ENCODE measurements at regions not wholly inside any gene's neighbourhood (a gene's known extent, or its start where the extent isn't known, plus 50 kb on each side); places are given as distances from the start of the nearest gene placed in this dataset.

- DNase-seq: no peak
Measured at GRCh38 chr3:8261018-8261417, 240.6 kb upstream of the LMCD1 start.

- no peak for DNase-seq
Measured at GRCh38 chr3:8266730-8267131, 234.9 kb upstream of the LMCD1 start.

GRCh38 chr3:8273479-8273878, 228.1 kb upstream of the LMCD1 start:
- DNase-seq: no peak

GRCh38 chr3:8276056-8276455, 225.6 kb upstream of the LMCD1 start:
- no peak for DNase-seq

GRCh38 chr3:8276506-8276905, 225.1 kb upstream of the LMCD1 start:
- DNase-seq: no peak

GRCh38 chr3:8278448-8278847, 223.2 kb upstream of the LMCD1 start:
- DNase-seq: no peak

GRCh38 chr3:8279476-8279875, 222.1 kb upstream of the LMCD1 start:
- DNase-seq: no peak

- DNase-seq: no peak
Measured at GRCh38 chr3:8279886-8280550, 221.6 kb upstream of the LMCD1 start.

- no peak for DNase-seq
Measured at GRCh38 chr3:8282541-8283165, 219.0 kb upstream of the LMCD1 start.

- DNase-seq: no peak
Measured at GRCh38 chr3:8283193-8283592, 218.4 kb upstream of the LMCD1 start.

GRCh38 chr3:8286086-8286485, 215.5 kb upstream of the LMCD1 start:
- DNase-seq: no peak

- no peak for DNase-seq
Measured at GRCh38 chr3:8286749-8287148, 214.9 kb upstream of the LMCD1 start.

GRCh38 chr3:8290611-8291010, 211.0 kb upstream of the LMCD1 start:
- DNase-seq: no peak

- no peak for DNase-seq
Measured at GRCh38 chr3:8296461-8296860, 205.2 kb upstream of the LMCD1 start.

GRCh38 chr3:8298021-8298954, 203.3 kb upstream of the LMCD1 start:
- DNase-seq: no peak

- no peak for DNase-seq
Measured at GRCh38 chr3:8301977-8302735, 199.5 kb upstream of the LMCD1 start.

- DNase-seq: no peak
Measured at GRCh38 chr3:8303466-8303865, 198.2 kb upstream of the LMCD1 start.

GRCh38 chr3:8305371-8305770, 196.3 kb upstream of the LMCD1 start:
- no peak for DNase-seq

GRCh38 chr3:8307545-8308110, 194.0 kb upstream of the LMCD1 start:
- no peak for DNase-seq

- DNase-seq: no peak
Measured at GRCh38 chr3:8311321-8311720, 190.3 kb upstream of the LMCD1 start.

GRCh38 chr3:8312685-8313084, 188.9 kb upstream of the LMCD1 start:
- DNase-seq: no peak

GRCh38 chr3:8313560-8314267, 187.9 kb upstream of the LMCD1 start:
- DNase-seq: no peak

Data from GOT3 (cell line).